ENCODE measurements at regions not wholly inside any gene's neighbourhood (a gene's known extent, or its start where the extent isn't known, plus 50 kb on each side); places are given as distances from the start of the nearest gene placed in this dataset.

DNA sequence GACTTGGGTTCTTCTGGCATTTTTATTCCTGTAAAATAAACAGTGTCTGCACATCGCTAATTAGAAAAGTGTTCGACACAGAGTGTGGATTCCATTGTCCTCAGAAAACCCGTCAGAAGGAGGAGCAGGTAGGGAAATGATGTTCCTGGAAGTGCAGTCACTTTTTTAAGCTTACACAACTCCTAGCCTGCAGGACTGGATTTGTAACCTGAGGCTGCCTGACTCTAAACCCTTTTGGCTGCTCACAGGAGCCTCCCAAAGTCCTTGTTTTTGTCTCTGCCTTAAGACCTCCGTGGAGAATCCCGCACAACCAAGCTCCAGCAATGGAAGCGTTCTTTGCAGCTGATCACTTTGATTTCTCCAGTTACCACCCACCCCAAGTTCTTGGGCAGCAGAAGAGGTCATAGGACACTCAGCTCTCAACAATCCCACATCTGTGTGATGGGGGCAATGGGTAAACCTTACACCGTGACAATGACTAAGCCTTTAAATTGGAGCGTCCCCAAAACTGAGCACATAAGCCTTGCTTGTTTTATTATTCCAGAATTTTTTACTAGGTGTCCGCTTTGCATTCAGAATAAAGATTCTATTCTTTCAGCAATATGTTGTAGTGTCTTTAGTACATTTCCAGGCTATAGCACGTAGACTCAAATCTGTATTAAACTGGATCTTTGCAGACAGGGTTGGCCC is 227.9 kb downstream of the TBXT start:
- TF ChIP-seq, protein P1, sequence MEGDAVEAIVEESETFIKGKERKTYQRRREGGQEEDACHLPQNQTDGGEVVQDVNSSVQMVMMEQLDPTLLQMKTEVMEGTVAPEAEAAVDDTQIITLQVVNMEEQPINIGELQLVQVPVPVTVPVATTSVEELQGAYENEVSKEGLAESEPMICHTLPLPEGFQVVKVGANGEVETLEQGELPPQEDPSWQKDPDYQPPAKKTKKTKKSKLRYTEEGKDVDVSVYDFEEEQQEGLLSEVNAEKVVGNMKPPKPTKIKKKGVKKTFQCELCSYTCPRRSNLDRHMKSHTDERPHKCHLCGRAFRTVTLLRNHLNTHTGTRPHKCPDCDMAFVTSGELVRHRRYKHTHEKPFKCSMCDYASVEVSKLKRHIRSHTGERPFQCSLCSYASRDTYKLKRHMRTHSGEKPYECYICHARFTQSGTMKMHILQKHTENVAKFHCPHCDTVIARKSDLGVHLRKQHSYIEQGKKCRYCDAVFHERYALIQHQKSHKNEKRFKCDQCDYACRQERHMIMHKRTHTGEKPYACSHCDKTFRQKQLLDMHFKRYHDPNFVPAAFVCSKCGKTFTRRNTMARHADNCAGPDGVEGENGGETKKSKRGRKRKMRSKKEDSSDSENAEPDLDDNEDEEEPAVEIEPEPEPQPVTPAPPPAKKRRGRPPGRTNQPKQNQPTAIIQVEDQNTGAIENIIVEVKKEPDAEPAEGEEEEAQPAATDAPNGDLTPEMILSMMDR (IDR thresholded peaks at IDR 0.05; ENCODE audit: insufficient read depth, low read length, poor library complexity, severe bottlenecking) = no peak
- TF ChIP-seq EZH2phosphoT487 (conservative IDR thresholded peaks at IDR 0.05; ENCODE audit: low read length) = no peak

Data from SU-DHL-6 (cell line).